ENCODE measurements at regions not wholly inside any gene's neighbourhood (a gene's known extent, or its start where the extent isn't known, plus 50 kb on each side); places are given as distances from the start of the nearest gene placed in this dataset.

- Histone ChIP-seq H3K4me1 (no peaks in the 10 kb centered on the region), H3K27me3 (no peaks in the 10 kb centered on the region), H3K9me3 (no peaks in the 10 kb centered on the region), H3K27ac (no peak overlapping the region), H3K36me3 (no peaks in the 10 kb centered on the region), H3K4me3 (no peak overlapping the region)
- WGBS, 2 donors = 77 to 91% methylated on average over 2 of the region's 2 CpGs
- no peak for DNase-seq
- intact Hi-C loops (cut with DNase I) = no loop called here
- TF ChIP-seq POLR2A (IDR thresholded peaks at IDR 0.05) = no peak
Observed at GRCh38 chrX:25069209-25069608, 53.4 kb upstream of the ARX start.

GRCh38 chrX:25068340-25068739 lies 52.6 kb upstream of the ARX start:
- no peaks in the 10 kb centered on the region for H3K36me3 ChIP-seq
- intact Hi-C loops (cut with DNase I) = no loop called here
- H3K27me3 ChIP-seq = no peaks in the 10 kb centered on the region
- H3K9me3 ChIP-seq = no peaks in the 10 kb centered on the region
- WGBS, 2 donors = 68 to 75% methylated on average over 5 of the region's 5 CpGs
- no peak overlapping the region for H3K4me3 ChIP-seq
- no peak for TF ChIP-seq CTCF (IDR thresholded peaks at IDR 0.05)
- TF ChIP-seq POLR2A (IDR thresholded peaks at IDR 0.05) = no peak
- H3K27ac ChIP-seq = no peak overlapping the region
- H3K4me1 ChIP-seq = no peaks in the 10 kb centered on the region
- DNase-seq = no peak

- Histone ChIP-seq H3K9me3 (no peaks in the 10 kb centered on the region), H3K27ac (no peak overlapping the region), H3K4me1 (no peaks in the 10 kb centered on the region), H3K36me3 (no peaks in the 10 kb centered on the region), H3K4me3 (no peak overlapping the region), H3K27me3 (no peaks in the 10 kb centered on the region)
- no peak for TF ChIP-seq CTCF (IDR thresholded peaks at IDR 0.05)
- TF ChIP-seq POLR2A (IDR thresholded peaks at IDR 0.05) = no peak
- no peak for DNase-seq
- intact Hi-C loops (cut with DNase I) = no loop called here
- 69 to 74% methylated on average over 4 of the region's 4 CpGs for whole genome bisulfite sequencing, 2 donors
Observed at GRCh38 chrX:25067271-25068172, 51.8 kb upstream of the ARX start.

GRCh38 chrX:25066131-25066530 lies 50.4 kb upstream of the ARX start:
- Histone ChIP-seq H3K27me3 (no peaks in the 10 kb centered on the region), H3K9me3 (no peaks in the 10 kb centered on the region), H3K36me3 (no peaks in the 10 kb centered on the region), H3K4me3 (no peak overlapping the region), H3K27ac (no peak overlapping the region), H3K4me1 (no peaks in the 10 kb centered on the region)
- TF ChIP-seq POLR2A (IDR thresholded peaks at IDR 0.05) (no peak), CTCF (IDR thresholded peaks at IDR 0.05) (no peak)
- WGBS, 2 donors = 45 to 60% methylated on average over 1 to 3 of the region's 3 CpGs
- intact Hi-C loops (cut with DNase I) = no loop called here
- DNase-seq = no peak
